ENCODE measurements at regions not wholly inside any gene's neighbourhood (a gene's known extent, or its start where the extent isn't known, plus 50 kb on each side); places are given as distances from the start of the nearest gene placed in this dataset.

DNA sequence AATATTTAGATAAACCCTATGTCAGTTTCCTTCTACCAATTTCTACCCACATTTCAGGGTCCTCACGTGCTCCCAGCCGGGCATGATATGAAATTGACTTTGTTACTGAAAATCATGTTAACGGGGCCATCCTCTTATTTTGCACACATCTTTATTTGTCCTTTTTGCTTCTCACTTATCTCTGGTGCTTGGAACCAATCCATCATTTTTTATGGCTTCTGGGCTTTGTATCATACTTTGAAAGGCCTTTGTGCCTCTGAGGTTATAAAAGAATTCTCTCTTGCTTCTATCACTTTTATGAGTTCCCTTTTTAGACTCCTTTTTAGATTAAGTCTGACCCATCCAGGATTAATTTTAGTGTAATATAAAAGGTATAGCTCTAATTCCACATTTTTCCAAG is 81.7 kb upstream of the PRNP start:
- ChIA-PET CTCF (interaction anchor here (0.6 to 13.3 kb wide), 7 partner anchors 12 to 496 kb away, joined by 3 to 459 read pairs (median 12); partner anchors contain the start of gene PRND), POLR2A (no interaction called here)
- TF ChIP-seq, protein P1, sequence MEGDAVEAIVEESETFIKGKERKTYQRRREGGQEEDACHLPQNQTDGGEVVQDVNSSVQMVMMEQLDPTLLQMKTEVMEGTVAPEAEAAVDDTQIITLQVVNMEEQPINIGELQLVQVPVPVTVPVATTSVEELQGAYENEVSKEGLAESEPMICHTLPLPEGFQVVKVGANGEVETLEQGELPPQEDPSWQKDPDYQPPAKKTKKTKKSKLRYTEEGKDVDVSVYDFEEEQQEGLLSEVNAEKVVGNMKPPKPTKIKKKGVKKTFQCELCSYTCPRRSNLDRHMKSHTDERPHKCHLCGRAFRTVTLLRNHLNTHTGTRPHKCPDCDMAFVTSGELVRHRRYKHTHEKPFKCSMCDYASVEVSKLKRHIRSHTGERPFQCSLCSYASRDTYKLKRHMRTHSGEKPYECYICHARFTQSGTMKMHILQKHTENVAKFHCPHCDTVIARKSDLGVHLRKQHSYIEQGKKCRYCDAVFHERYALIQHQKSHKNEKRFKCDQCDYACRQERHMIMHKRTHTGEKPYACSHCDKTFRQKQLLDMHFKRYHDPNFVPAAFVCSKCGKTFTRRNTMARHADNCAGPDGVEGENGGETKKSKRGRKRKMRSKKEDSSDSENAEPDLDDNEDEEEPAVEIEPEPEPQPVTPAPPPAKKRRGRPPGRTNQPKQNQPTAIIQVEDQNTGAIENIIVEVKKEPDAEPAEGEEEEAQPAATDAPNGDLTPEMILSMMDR (IDR thresholded peaks at IDR 0.05; ENCODE audit: insufficient read depth, low read length, missing control alignments) = no peak
- H3K4me3 ChIP-seq (ENCODE audit: low read depth, low read length) = no peak overlapping the region
- DNase-seq (ENCODE audit: low read depth, low spot score) = no peak

DNA sequence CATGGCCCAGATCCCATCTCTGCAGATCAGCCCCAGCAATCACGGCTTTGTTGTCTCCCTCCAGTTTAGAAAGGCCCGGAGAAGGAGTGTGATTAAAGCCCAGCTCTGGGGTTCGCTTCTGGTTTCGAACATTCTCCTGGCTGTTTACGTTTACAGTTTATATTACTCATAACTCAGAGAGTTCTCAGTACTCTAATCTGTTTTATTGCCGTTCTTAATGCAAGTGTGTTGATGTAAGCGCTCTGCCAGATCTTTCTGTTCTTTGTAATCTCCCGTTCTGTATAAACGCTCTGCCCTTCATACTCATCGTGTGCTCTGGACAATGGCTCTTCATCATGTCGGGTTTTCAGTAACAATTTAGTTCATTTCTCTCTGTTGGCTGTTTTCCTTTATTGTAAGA is 82.5 kb upstream of the PRNP start:
- CTCF ChIA-PET = interaction anchor here (0.7 to 13.3 kb wide), 8 partner anchors 8 to 378 kb away, joined by 3 to 459 read pairs (median 4); partner anchors contain the start of gene PRND
- TF ChIP-seq, protein P1 (IDR thresholded peaks at IDR 0.05; ENCODE audit: insufficient read depth, low read length, missing control alignments) = no peak
- POLR2A ChIA-PET = no interaction called here
- H3K4me3 ChIP-seq (ENCODE audit: low read depth, low read length) = no peak overlapping the region
- no peak for DNase-seq (ENCODE audit: low read depth, low spot score)

DNA sequence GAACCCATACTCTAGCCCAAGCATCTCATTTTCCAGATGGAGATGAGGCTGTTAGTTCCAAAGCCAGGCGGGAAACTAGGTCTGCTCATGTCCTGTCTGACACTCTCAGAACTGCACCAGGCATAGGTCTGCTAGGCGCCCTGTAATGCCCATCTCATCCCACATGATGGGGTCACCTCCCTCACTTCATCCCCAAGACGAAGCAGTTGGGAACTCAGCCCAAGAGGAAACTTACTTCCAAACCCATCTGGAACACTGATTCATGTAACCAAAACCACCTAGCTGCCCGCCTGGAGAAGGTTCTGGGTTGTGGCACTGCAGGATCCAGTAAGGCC is 84.0 kb upstream of the PRNP start:
- ChIA-PET CTCF (interaction anchor here (1.1 to 13.3 kb wide), 6 partner anchors 9 to 376 kb away, joined by 3 to 459 read pairs (median 4); partner anchors contain the start of gene PRND), POLR2A (no interaction called here)
- no peak overlapping the region for H3K4me3 ChIP-seq (ENCODE audit: low read depth, low read length)
- DNase-seq (ENCODE audit: low read depth, low spot score) = no peak
- TF ChIP-seq, protein P1 (IDR thresholded peaks at IDR 0.05; ENCODE audit: insufficient read depth, low read length, missing control alignments) = no peak

DNA sequence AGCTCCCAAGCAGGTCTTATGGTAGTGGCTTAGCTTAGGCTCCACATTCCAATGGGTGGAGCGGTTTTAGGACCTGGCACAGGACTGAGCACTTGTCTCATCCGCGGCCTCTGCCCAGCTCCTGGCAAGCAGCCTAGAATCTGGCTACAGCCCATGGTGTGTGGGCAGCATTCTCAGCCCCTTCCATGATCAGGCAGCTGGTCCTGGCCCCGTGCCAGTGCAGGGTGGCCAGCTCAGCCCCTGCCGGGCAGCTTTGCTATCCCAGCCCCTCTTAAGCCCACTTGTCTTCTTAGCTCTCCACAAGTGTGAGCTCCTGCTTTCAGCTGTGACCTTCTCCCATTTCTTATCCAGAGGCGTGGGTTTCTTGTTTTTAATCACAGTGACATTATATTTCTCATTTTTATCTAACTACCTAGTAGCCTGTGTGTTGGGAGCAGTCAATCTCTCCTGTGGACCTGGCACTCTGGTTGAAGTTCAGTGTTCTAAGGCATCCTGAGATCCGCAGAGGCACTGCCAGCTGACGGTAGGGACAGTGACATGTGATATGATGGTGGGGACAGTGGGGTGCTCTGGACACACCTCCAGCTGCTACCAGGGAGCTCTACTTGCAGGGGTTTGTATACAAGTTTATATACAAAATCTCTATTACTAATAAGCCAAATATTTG is 84.5 kb upstream of the PRNP start:
- H3K4me3 ChIP-seq (ENCODE audit: low read depth, low read length) = no peak overlapping the region
- CTCF ChIA-PET = interaction anchor here (0.9 to 13.3 kb wide), 4 partner anchors 9 to 350 kb away, joined by 3 to 459 read pairs (median 18); partner anchors contain the start of gene PRND
- no peak for DNase-seq (ENCODE audit: low read depth, low spot score)
- POLR2A ChIA-PET = no interaction called here
- TF ChIP-seq, protein P1 (IDR thresholded peaks at IDR 0.05; ENCODE audit: insufficient read depth, low read length, missing control alignments) = no peak

DNA sequence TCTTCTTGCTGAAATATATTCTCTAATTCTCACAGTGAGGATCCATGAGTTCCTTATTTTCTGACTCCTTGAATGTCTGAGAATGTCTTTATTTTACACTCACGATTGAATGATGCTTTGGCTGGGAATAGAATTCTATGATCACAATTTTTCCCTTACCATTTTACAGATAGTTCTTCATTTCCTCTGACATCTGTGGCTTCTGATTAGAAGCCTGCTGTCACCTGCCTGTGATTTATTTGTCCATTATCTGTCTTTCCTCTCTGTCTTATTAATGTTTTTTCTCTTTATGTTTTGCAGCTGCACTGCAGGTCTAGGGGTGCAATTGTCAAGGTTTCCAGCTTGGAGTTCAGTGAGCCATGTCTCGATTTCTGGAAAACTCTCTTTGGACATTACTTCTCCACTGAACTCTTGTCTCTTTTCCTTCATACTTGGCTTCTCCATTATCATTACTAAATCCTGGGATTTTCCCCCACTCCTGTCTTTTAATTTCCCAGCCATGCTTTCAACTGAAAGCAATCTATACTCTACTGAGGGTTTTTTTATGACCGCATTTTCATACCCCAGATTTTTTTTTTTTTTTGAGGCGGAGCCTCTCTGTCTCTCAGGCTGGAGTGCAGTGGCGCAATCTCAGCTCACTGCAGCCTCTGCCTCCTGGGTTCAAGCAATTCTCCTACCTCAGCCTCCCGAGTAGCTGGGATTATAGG is 85.8 kb upstream of the PRNP start:
- POLR2A ChIA-PET = no interaction called here
- CTCF ChIA-PET = interaction anchor here (1.0 kb wide), 1 partner anchor 120 kb away, joined by 4 read pairs; no protein-coding TSS in a partner anchor
- H3K4me3 ChIP-seq (ENCODE audit: low read depth, low read length) = no peak overlapping the region
- TF ChIP-seq, protein P1 (IDR thresholded peaks at IDR 0.05; ENCODE audit: insufficient read depth, low read length, missing control alignments) = no peak
- no peak for DNase-seq (ENCODE audit: low read depth, low spot score)

DNA sequence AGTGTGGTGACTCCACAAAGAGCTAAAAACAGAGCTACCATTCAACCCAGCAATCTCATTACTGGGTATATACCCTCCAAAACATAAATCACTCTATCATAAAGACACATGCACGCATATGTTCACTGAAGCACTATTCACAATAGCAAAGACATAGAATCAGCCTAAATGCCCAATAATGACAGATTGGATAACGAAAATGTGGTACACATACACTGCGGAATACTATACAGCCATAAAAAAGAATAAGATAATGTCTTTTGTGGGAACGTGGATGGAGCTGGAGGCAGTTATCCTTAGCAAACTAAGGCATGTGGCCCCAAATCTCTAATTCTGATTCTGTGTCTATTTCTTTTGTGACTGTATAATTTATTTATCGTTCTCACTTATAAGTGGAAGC is 89.0 kb upstream of the PRNP start:
- ChIA-PET POLR2A (no interaction called here), CTCF (interaction anchor here (1.1 kb wide), 1 partner anchor 9 kb away, joined by 3 read pairs; no protein-coding TSS in a partner anchor)
- DNase-seq (ENCODE audit: low read depth, low spot score) = no peak
- no peak overlapping the region for H3K4me3 ChIP-seq (ENCODE audit: low read depth, low read length)
- TF ChIP-seq, protein P1 (IDR thresholded peaks at IDR 0.05; ENCODE audit: insufficient read depth, low read length, missing control alignments) = no peak

Measured in AG04449 (cell line).